Ectodermal cell (in vitro differentiated cells): ENCODE measurements at regions not wholly inside any gene's neighbourhood (a gene's known extent, or its start where the extent isn't known, plus 50 kb on each side); places are given as distances from the start of the nearest gene placed in this dataset.
A peak's percentile ranks its signal among the peaks of the same experiment; 100 is the strongest.

Experiments used
- H3K27ac ChIP-seq: 2 replicates; pipeline ENCODE4 v1.7.0; 2013; ENCODE audit warnings: mild to moderate bottlenecking, low read depth, low read length; ENCODE audit not compliant: insufficient read depth, poor library complexity, severe bottlenecking
- H3K27me3 ChIP-seq: 2 replicates; pipeline ENCODE4 v1.7.0; 2013; ENCODE audit warnings: mild to moderate bottlenecking, low read length; ENCODE audit not compliant: insufficient read depth, control insufficient read depth, poor library complexity, severe bottlenecking
- H3K36me3 ChIP-seq: one replicate; pipeline ENCODE4 v1.7.0; 2013; ENCODE audit warnings: low read length; ENCODE audit not compliant: control insufficient read depth, insufficient read depth
- H3K4me1 ChIP-seq: one replicate; pipeline ENCODE4 v1.7.0; 2013; ENCODE audit warnings: low read length; ENCODE audit not compliant: control insufficient read depth, insufficient read depth
- H3K4me3 ChIP-seq: 2 replicates; pipeline ENCODE4 v1.7.0; 2013; ENCODE audit warnings: low read depth, low read length, control low read depth; ENCODE audit not compliant: insufficient read depth
- H3K9me3 ChIP-seq: 2 replicates; pipeline ENCODE4 v1.7.0; 2013; ENCODE audit warnings: mild to moderate bottlenecking, low read length, moderate library complexity; ENCODE audit not compliant: control insufficient read depth
- WGBS, 2 experiments: methylation state at CpG; one replicate each; pipeline ENCODE4 v1.1.7; 2013; ENCODE audit warnings: missing lambda C conversion rate in 2 of 2; 5-methylcytosine and 5-hydroxymethylcytosine counted together

DNA sequence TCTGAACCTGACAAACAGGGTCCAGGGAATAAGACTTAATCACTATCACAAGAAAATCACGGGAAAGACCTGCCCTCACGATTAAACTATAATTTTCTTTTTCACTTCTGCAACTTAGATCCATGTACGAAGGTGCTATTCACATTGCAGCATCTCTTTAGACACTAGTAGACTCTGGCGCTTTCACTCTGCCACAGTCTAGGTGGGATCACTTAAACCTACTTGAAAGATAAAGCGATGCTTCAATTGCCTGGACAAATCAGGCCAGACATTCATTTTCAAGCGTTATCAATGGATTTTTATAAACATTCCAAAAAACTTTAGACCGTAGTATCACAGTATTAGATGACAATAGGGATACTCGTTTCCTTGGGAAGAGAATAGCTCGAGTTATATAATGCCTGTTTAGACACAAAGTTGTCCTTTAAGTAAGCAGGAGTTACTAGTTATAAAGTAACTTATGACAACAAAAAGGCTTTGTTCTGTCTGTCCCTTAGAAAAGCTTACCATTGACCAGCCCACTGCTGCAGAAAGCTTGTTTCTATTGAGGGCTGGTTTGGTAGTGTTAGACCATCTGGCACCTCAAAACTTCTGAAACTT is 367.3 kb downstream of the UTRN start:
- Histone ChIP-seq H3K27ac (no peak overlapping the region), H3K27me3 (no peaks in the 10 kb centered on the region), H3K36me3 (no peaks in the 10 kb centered on the region), H3K9me3 (no peaks in the 10 kb centered on the region), H3K4me1 (peaks cover 4% of the 10 kb centered on the region), H3K4me3 (no peak overlapping the region)
- 90 to 94% methylated on average over 9 of the region's 9 CpGs for WGBS, 2 experiments

DNA sequence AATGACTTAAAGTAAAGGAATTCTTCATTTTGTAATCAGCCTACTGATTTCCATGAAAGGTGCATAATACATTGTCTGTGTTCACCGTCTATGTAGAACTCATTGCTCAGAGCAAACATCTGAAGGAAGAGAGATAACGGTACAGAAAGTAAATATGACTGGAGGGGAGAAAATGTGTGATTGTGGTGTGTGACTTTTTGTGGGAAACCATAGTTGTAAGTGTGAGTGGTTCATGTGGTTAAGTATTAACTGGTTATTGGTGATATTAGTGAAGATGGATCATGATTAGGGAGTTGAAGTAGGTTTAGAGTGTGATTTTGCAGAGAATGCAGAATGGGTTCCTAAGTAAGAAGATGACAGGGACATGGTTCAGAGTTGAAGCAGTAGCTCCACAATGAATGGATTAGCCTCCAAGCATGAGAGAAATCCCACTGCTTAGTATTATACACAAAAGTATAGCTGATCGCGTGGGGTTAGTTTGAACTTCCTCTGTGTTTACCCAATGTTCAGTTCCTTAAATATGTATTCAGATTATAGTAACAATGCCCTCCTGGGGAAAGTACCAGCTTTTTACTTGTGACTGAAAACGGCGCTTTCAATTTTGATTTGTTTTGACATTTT is 368.9 kb downstream of the UTRN start:
- Histone ChIP-seq H3K4me3 (no peak overlapping the region), H3K4me1 (peaks cover 7% of the 10 kb centered on the region), H3K27me3 (no peaks in the 10 kb centered on the region), H3K27ac (no peak overlapping the region), H3K36me3 (no peaks in the 10 kb centered on the region), H3K9me3 (no peaks in the 10 kb centered on the region)
- WGBS, 2 experiments: 88 to 99% methylated on average over 2 to 4 of the region's 6 CpGs

DNA sequence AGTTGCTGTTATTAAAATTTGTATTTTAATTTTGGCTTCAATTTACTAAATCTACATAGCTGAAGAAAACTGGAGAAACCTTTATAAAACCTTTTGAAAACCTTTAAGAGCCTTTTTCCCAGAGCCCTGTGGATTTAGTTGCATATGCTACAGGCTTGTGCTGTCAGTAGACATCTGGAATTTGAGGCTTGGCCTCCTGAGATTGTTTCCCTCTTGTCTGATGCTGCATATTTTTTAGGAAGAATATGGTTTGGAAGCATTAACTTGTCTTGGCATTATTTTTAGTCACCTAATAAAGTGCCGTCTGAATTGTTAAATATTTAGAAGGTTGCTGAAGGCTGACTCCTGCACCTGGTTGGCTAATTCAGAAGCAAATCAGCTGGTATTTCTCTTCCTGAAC is 369.4 kb downstream of the UTRN start:
- whole genome bisulfite sequencing, 2 experiments: 57 to 67% methylated on average over 1 of the region's 1 CpG
- H3K4me3 ChIP-seq: no peak overlapping the region
- no peak overlapping the region for H3K27ac ChIP-seq
- H3K36me3 ChIP-seq: no peaks in the 10 kb centered on the region
- H3K4me1 ChIP-seq: peaks cover 12% of the 10 kb centered on the region
- no peaks in the 10 kb centered on the region for H3K27me3 ChIP-seq
- H3K9me3 ChIP-seq: no peaks in the 10 kb centered on the region

DNA sequence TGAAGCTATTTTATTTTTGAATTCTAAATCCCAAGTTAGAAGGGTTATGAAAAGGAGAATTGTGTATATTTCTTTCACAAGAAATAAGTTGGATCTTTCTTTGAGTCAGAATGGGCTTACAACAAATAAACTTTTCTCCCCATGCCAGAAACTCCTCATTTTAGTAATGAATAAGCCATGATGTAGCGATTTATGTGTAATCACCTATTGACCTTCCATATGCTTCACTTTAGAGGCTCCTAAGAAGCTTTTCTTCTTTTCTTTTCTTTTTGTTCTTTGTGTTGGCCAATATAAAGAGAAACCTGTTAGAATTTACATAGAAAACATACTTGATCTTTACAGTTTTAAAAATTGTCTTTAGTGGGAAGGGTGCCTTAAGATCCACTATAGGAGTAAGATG is 370.2 kb downstream of the UTRN start:
- peaks cover 18% of the 10 kb centered on the region for H3K4me1 ChIP-seq

DNA sequence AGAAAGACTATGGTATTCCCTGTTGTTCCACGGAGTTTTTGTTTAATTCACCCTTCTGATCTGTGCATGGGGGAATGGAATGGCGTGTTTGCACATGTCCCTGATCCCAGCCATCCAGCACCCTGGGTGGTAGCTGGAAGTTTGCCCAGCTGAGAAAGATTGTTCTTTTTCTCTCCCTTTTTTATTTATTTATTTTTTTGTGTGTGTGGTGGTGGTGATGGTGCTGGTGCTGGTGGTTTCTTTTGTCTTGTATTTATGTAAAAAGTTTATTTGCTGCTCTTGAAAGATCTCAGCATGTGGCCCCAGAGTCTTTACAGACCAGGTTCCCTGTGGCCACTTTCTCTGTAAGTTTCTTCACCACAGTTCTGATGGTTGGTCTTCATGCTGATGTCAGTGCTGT is 372.6 kb downstream of the UTRN start:
- WGBS, 2 experiments: 7 to 18% methylated on average over 2 of the region's 2 CpGs
- Histone ChIP-seq H3K4me1 (peaks cover 31% of the 10 kb centered on the region), H3K9me3 (no peaks in the 10 kb centered on the region)

More for the DNA sequence above, 370.2 kb downstream of the UTRN start:
- Histone ChIP-seq H3K9me3 (no peaks in the 10 kb centered on the region), H3K27me3 (no peaks in the 10 kb centered on the region), H3K36me3 (no peaks in the 10 kb centered on the region), H3K4me3 (no peak overlapping the region), H3K27ac (no peak overlapping the region)
- WGBS, 2 experiments: 89% methylated on average over 1 of the region's 1 CpG; no CpG with 5 or more reads in 1 of the 2 experiments

DNA sequence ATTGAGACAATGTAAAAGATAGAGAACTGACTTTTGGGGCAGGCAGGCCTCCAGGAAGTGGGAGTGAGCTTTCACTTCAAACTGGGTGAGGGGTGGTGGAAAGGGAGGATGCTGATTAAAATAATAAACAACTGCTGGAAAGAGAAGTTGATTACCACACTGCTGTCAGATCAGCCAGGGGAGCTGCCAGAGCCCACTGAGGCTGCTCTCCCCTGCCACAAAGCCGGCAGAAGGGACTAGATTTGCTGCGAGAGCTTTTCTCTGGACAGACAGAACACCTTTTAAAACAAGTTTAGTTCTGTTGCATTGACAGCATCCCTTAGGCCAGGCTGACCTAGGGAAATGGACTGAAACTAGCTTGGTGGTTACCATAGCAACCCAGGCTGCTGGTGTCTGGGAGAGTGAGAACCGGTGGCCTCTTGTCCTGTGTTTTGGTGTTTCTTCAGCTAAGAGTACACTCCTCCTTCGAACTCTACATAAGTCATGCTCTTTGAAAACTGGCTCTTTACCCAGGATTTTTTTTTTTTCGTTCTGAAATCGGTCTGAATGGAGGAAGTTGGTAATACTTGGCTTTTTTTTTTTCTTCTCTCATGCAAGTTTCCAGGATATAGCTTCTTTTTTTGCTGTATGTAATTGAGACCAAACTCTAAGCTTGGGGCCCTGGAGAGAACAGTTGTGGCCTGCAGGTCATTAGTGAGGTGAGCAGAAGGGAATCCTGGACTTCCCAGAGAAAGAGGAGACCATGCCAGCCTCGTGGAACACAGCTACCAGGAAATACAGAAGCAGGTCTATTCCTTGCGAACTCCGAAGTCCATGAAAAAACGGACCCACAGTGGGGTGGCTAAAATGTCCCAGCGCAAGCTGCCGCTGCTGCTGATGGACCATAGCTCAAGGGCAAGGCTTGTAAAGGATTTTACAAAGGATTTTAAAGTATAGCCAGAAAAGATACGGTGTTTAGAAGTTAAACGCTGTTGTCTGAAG is 374.4 kb downstream of the UTRN start:
- Histone ChIP-seq H3K4me1 (peaks cover 31% of the 10 kb centered on the region), H3K27ac (peak overlapping the region; percentile 61), H3K4me3 (no peak overlapping the region), H3K36me3 (no peaks in the 10 kb centered on the region), H3K9me3 (no peaks in the 10 kb centered on the region), H3K27me3 (no peaks in the 10 kb centered on the region)
- 62 to 66% methylated on average over 14 of the region's 14 CpGs for WGBS, 2 experiments

More for the DNA sequence above, 372.6 kb downstream of the UTRN start:
- no peak overlapping the region for H3K27ac ChIP-seq
- H3K4me3 ChIP-seq: no peak overlapping the region
- no peaks in the 10 kb centered on the region for H3K36me3 ChIP-seq
- no peaks in the 10 kb centered on the region for H3K27me3 ChIP-seq

DNA sequence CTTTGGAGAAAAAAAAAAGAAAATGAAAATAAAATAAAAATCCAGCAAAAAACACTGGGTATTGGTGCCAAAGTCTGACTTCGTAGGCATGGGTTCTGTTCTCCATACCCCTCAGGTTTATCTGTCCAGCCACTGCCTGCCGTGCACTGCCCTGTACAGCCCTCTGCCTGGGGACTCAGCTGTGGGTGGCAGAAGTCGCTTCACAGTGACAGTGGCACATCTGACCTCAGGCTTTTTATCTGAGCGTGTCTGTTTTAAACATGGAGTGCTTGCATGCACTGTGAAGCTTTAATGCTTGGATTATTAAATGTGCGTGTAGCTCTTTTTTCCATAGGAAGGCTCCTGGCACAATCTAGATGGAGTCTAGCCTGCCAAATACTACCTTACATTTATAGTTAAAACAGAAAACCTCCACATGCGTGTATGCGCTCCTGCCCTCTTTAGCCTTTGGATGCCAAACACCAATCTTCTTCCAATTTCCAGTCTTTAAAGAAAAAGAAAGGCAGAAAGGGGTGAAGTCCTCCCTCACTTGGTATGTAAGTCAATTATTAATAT is 375.5 kb downstream of the UTRN start:
- H3K9me3 ChIP-seq: no peaks in the 10 kb centered on the region
- H3K27me3 ChIP-seq: no peaks in the 10 kb centered on the region
- H3K4me3 ChIP-seq: no peak overlapping the region
- H3K4me1 ChIP-seq: peaks cover 31% of the 10 kb centered on the region
- 87 to 89% methylated on average over 7 of the region's 7 CpGs for WGBS, 2 experiments
- no peak overlapping the region for H3K27ac ChIP-seq
- no peaks in the 10 kb centered on the region for H3K36me3 ChIP-seq

DNA sequence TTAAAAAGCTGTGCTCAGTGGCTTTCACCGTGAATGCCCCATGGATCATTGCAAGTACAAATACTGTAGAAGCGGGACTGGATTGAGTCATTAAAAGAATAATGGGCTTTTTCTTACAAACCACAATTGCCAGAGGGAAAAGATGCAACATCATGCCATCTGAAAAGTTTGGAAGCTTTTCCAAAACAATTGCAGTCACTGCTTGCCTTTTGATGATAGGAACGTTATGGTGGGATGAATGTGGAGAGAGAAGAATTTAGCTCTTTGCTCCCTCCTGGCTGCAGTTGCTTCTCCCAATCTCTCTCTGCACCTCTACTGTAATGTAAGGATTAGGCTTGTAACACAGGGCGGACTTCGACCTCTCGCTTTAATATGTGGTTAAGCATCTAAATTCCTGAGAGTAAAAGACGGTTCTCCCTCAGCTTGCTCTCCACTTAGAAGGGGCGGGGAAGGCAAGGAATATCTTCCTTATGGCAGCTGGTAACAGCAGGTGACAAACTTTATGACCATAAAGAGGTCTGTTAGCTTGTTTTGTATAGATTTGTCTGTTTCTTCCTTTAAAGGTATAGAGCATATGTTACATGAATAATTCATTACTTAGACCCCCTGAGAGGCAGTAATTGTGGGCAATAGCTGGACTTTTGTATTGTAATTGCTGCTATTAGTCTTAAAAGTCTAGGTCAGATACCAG is 376.1 kb downstream of the UTRN start:
- Histone ChIP-seq H3K4me3 (no peak overlapping the region), H3K9me3 (no peaks in the 10 kb centered on the region), H3K27me3 (no peaks in the 10 kb centered on the region), H3K36me3 (no peaks in the 10 kb centered on the region), H3K4me1 (peaks cover 28% of the 10 kb centered on the region), H3K27ac (no peak overlapping the region)
- 32 to 40% methylated on average over 8 of the region's 8 CpGs for WGBS, 2 experiments

DNA sequence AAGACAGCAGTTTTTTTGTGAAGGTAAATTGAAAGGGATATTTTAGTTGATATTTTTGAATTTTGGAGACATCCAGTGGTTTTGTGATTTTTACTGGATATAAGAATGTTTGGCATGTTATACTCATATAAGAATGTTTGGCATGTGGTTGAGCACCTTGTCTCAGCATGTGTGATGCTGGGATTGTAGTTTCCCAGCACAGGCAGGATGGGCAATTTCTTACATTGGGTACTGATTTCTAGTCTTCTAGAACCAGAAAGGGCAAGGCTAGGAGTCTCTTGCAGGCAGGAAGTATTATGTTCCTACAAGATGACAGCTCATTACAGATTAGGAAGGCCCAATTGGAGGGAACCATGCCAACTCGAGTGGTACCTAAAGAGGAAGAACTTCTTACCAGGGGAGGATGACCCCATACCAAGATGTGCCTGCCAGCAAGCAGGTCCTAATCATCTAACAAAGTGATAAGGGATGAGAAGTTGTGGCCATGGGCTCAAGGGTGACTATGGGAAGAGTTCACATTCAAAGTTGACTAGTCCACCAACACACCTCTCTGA is 377.8 kb downstream of the UTRN start:
- peaks cover 27% of the 10 kb centered on the region for H3K4me1 ChIP-seq
- 92 to 95% methylated on average over 1 of the region's 1 CpG for WGBS, 2 experiments
- H3K27ac ChIP-seq: no peak overlapping the region

More for the DNA sequence above, 377.8 kb downstream of the UTRN start:
- Histone ChIP-seq H3K27me3 (no peaks in the 10 kb centered on the region), H3K36me3 (no peaks in the 10 kb centered on the region), H3K4me3 (no peak overlapping the region), H3K9me3 (no peaks in the 10 kb centered on the region)
